ENCODE measurements at regions not wholly inside any gene's neighbourhood (a gene's known extent, or its start where the extent isn't known, plus 50 kb on each side); places are given as distances from the start of the nearest gene placed in this dataset.
"Not testable (repeated sequence)": the region's sequence is repeated elsewhere in the genome, so short reads cannot be mapped to it uniquely, and the experiment has no call there.

DNA sequence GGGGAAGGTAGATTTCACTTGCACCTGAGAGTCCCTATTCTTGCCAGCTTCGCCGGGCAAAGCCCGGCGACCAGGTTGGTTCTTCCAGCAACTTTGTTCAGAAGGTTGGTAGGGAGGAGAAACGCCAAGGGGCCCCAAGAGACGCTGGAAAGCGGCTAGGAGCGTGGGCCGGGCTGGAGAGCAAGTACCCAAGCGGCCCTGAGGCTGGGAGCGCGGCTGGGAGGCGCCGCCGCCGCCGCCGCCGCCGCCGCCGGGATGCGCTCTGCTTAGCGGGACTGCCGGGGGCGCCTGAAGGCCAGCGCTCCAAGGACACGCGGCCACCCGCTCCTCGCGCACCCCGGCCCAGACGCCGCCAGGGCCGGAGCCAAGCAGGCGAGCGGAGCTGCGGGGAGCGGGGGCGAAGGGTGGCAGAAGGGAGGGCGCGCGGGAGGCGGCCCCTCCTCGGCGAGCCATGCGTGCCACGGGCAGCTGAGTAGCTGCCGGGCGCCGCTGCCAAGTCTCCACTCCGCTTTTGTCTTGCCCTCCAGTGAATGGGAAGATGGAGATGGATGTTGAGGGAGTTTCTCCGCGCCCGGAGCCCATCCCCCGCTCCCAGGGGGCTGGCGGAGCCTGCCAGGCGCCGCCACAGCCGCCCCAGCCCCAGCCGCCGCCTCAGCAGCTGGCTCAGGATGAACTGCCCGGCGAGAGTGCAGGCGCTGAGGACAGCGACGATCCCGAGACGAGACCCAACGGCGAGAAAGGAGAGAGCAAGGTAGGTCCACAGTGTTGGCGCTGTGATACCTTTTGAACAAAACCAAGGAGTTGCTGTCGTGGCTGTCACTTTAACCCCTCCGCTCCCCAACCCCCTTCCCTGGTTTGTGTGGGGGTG is 227.4 kb upstream of the AZI2 start:
- ChIA-PET POLR2A (no interaction called here), CTCF (interaction anchor here (1.0 kb wide), 1 partner anchor 12 kb away, joined by 3 read pairs; no protein-coding TSS in a partner anchor)

GRCh38 chr3:28576614-28577200 is 228.1 kb upstream of the AZI2 start:
- CTCF ChIA-PET: interaction anchor here (1.0 kb wide), 1 partner anchor 12 kb away, joined by 3 read pairs; no protein-coding TSS in a partner anchor
- POLR2A ChIA-PET: no interaction called here

DNA sequence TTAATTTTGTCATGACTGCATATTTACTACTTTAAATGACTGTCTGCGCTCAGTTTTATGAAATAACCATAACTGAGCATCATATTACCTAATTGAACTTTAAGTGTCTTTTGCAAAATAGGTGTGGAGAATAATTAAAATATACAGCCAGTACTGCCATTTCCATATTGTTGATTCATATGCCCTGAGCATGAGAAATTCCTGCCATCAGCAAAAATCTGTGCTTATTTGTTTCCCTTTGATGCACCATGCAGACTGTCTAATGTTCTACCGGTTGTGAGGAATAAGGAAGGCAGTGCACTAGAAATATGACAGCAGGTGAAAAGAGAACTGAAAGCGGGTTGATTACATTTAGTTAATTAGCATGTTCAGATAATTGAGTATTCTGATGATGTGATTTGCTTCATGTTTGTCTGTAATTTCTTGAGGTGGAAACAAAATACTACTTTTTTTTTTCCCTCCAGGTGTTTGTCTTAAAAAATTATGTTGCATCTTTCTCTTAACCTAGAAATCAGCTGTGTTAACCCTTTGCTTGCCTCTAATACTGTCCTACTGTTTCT is 229.4 kb upstream of the AZI2 start:
- CTCF ChIA-PET: no interaction called here
- POLR2A ChIA-PET: no interaction called here

- POLR2A ChIA-PET: no interaction called here
Observed at GRCh38 chr3:28586325-28586724, 237.7 kb upstream of the AZI2 start.

DNA sequence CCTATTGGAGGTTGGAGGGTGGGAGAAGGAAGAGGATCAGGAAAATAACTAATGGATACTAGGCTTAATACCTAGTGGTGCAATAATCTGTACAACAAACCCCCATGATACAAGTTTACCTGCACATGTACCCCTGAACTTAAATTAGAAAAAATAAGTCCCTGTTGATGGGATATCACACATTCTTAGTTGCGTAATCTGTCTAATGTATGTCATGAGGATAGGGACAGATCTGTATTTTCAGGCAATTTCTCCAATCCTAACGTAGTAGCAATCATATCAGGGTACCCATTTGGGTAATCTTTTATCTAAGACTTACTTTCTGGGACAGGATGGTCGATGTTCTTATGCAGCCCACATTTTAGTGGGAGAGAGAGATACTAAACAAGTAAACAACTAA is 239.1 kb upstream of the AZI2 start:
- CTCF ChIA-PET: no interaction called here
- POLR2A ChIA-PET: no interaction called here

More at GRCh38 chr3:28586325-28586724, 237.7 kb upstream of the AZI2 start:
- CTCF ChIA-PET: no interaction called here

DNA sequence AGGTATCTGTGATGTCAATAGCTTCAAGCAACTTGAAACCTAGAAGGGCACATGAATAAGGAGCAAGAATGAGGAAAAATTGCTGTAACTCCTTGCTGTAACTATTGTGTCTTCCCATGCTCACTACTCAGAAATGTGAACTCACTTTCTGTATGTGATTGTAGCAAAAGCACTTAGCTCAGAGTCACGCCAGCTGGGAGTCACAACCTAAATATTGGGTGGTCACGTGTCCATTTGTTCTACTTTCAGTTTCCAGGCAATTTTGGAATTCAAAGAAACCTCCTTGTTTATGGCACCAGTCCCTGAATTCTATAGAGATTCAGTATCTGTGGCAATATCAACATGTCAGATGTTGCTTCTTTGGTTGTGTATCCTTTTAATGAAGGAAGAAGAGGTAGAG is 241.6 kb upstream of the AZI2 start:
- POLR2A ChIA-PET: no interaction called here
- CTCF ChIA-PET: no interaction called here

DNA sequence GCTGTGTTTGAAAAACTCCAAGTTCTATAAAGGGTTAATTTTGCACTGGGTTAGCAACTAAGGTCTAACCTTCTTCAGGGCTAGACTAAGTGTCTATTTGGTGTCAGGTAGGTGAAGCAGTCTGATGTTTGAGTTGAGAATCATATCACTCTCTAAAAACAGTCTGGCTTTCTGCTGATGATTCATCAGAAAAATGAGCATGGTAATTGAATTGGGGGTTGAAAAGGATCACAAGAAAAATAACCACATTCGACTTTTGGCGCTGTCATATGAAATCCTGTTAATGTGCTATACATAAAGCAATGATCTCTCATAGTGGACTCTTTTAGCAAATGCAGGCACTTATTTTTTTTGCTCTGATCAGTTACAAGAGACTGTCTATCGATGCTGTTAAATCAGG is 242.2 kb upstream of the AZI2 start:
- ChIA-PET POLR2A (no interaction called here), CTCF (no interaction called here)

DNA sequence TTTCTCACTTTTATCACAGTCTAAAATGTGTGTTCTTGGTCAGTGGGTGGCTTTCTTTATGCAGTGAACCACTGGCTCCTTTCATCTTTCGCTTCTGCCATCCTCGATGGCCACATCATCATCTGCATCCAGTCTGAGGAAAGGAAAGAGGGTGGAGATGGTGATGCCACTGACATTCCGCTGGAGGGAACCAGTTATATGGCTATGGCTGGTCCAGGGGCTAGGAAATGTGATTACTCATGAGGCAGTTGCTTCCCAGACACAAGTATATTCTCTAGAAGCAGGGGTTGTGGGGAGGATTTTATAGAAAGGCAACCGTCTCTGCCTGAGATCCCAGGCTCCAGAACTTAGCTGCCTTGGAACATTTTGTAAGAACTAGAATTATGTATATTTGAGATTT is 246.7 kb upstream of the AZI2 start:
- ChIA-PET POLR2A (no interaction called here), CTCF (interaction anchor here (0.7 kb wide), 1 partner anchor 642 kb away, joined by 3 read pairs; no protein-coding TSS in a partner anchor)

DNA sequence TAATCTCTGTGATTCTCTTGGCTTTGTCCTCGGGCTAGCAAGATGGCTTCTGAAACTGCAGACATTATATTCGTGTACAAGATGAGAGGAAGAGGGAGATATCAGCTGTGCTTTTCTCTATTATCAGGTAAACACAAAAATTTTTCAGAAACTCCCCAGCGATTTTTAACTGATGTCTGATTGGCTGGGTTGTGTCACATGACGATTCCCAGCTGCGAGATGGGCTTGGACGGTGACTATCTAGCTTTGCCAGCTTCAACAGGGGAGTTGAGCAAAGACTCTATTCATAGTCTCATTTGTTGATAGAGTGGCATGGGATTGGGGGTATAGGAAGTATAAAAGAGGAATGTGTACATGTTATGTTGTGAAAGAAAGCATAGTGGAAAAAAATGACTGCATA is 248.8 kb upstream of the AZI2 start:
- POLR2A ChIA-PET: no interaction called here
- CTCF ChIA-PET: no interaction called here

DNA sequence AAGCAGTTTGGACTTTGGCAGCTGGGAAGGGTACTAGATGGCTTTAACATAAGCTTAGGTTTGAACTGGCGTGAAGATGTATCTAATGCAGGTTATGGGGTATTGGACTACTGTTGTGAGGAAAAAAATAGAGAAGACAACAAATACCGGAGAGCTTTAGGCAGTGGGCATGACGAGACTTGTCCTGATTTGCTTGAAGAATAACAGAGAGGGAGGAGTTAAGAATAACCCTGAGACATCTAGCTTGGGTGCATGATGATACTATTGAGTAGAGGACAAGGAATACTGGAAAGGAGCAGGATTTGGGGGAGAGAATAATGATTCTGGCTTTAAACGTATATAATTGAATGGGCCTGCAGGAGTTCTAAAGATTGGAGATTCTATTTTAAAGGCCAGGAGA is 249.5 kb upstream of the AZI2 start:
- POLR2A ChIA-PET: no interaction called here

DNA sequence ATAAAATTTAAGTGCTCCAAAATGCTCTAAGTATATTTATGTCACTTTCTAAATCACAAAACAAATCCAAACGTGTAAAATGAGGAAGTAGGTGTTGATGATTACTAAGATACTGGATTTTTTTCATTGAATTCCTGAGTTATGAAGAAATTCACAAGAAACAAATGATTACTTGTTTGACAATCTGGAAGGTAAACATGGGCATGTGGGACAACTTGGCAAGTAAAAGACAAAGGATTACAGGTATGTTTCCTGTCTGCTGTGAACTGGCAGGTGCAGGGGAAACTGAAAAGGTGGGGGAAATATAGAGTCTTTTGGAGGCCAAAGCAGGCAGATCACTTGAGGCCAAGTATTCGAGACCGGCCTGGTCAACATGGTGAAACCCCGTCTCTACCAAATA is 252.7 kb upstream of the AZI2 start:
- ChIA-PET CTCF (no interaction called here), POLR2A (no interaction called here)

More for the DNA sequence above, 249.5 kb upstream of the AZI2 start:
- CTCF ChIA-PET: no interaction called here

DNA sequence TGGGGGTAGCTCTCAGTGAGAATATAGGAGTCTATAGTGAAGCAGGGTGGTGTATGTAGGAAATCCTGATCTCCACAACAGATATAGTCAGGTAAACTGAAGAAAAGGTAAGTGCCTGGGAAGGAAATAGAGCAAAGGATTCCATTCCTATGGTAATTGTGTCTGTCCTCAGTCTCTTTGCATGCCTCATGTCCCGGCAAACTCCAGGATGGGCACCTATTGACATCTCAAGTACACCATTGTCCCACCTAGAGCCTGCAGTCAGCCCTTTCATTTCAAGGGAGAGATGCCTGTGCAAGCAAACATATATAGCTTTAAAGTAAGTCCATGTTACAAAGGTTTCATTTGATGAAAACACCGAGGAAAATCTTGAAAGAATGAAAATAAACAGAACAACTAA is 257.7 kb upstream of the AZI2 start:
- ChIA-PET CTCF (no interaction called here), POLR2A (no interaction called here)

GRCh38 chr3:28612232-28612631 is 263.6 kb upstream of the AZI2 start:
- POLR2A ChIA-PET: no interaction called here

DNA sequence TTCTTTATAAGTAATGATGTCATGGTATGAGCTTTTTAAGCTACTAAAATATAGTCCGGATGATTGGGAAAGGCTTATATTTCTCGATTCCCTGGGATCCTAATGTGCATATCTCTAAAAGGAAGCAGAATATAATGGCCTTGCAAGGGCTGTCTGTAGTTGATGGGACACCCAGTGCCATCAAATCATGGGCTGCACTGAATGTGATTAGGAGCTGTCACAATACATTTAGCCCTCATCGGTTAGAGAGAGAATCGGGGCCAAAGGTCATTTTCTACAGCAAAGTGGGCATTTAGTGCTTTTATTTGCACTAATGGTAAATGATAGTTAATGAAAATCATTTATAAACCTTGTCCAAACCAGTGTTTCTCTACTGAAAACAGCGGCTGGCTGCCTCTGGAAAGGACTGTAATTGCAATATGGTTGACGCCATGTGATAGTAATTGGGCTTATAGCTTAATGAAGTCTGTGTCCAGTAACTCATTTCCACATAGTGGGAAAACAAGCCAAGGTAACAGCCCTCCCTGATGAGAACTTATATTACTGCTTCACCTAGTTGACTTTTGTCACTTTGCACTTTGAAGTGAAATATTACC is 265.0 kb upstream of the AZI2 start:
- ChIA-PET POLR2A (no interaction called here), CTCF (no interaction called here)

More at GRCh38 chr3:28612232-28612631, 263.6 kb upstream of the AZI2 start:
- CTCF ChIA-PET: no interaction called here

DNA sequence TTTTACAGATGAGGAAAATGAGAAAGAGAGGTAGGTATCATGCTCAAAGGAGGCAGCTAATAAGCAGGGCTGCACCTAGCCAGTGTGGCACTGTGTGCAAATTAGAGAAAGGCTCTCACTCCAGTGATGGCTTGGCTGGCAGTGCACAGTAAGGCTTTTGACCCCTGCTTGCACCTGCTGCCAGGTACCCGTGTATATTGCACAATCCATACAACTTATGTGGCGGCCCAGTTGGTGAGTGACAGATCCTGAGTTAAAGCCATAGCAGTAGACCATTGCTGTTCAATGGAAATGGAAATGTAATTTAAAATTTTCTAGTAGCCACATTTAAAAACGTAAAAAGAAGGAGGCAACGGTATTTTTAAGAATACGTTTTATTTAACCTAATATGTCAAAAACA is 266.4 kb upstream of the AZI2 start:
- ChIA-PET CTCF (no interaction called here), POLR2A (no interaction called here)

DNA sequence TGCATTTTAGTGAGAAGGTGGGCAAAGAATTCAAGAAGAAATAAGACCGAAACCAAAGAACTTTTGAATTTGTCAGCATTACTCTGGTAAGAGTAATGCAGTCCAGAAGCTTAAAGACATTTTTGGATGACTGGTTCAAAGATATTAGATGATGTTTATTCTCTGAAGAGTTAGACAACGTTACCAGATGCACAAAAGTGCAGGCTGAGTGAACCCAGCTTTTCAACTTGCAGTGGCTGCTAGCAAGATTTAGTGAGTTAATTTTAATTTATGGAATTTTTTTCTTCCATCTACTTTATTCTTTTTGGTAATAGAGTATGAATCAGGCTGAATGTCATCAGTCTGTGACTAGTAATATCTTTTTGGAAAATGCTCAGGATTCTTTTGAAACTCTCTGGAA is 267.3 kb upstream of the AZI2 start:
- ChIA-PET POLR2A (no interaction called here), CTCF (no interaction called here)

GRCh38 chr3:28617821-28618220 is 269.2 kb upstream of the AZI2 start:
- POLR2A ChIA-PET: no interaction called here
- CTCF ChIA-PET: interaction anchor here (1.3 kb wide), 1 partner anchor 142 kb away, joined by 3 read pairs; no protein-coding TSS in a partner anchor

- ChIA-PET POLR2A (no interaction called here), CTCF (no interaction called here)
Observed at GRCh38 chr3:28623106-28623505, 274.5 kb upstream of the AZI2 start.

- ChIA-PET CTCF (no interaction called here), POLR2A (no interaction called here)
Observed at GRCh38 chr3:28624084-28624483, 275.5 kb upstream of the AZI2 start.

- CTCF ChIA-PET: not testable (repeated sequence)
Observed at GRCh38 chr3:28627843-28628242, 279.2 kb upstream of the AZI2 start.

DNA sequence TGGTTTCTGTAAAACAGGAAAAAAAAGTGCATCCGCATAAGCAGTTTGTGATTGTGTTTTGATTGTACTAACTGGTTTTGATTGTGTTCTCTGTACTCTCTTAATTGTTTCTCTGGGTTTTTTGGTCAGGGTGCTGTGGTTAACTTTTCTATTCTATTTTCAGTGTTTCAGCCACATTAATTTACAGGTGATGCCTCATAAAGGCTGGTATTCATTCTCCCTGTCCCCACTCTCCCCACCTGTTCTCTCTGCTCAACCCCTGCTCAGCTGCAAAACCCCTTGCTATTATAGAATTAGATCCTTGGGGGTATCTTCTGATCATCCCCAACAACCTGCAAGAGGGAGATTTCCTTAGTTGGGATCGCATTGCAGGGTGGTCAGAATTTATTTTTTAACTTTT is 285.4 kb upstream of the AZI2 start:
- CTCF ChIA-PET: no interaction called here
- POLR2A ChIA-PET: no interaction called here

More at GRCh38 chr3:28627843-28628242, 279.2 kb upstream of the AZI2 start:
- POLR2A ChIA-PET: not testable (repeated sequence)
